Left cardiac atrium (tissue), 4 donors: ENCODE measurements at regions not wholly inside any gene's neighbourhood (a gene's known extent, or its start where the extent isn't known, plus 50 kb on each side); places are given as distances from the start of the nearest gene placed in this dataset.
A peak's percentile ranks its signal among the peaks of the same experiment; 100 is the strongest.

ENCODE experiments used
- ATAC-seq, 2 donors: fragments of 200-7000 bp; cut with Tn5 transposase; one replicate each; pipeline ENCODE4 v1.9.1; 2020; ENCODE audit warnings: mild to moderate bottlenecking in 2 of 2, moderate library complexity in 2 of 2
- DNase-seq: peaks from one replicate; pipeline ENCODE4 v3.0.0-alpha.2; 2020
- intact Hi-C, 2 donors: fragments of 100-400 bp; cut with DNase I; formaldehyde crosslinking; loops; one replicate each; pipeline versions ENCODE4 v1.14.1 to v1.15.1; 2022 to 2023
- donor health status: DM: no; HTN: yes; CAD: no.
- donor health status: DM: no; HTN: yes; CAD: no; lungs with severe emphysema.
- donor health status: DM: yes; HTN: yes; CAD: no.
- donor health status: Dilated cardiomyopathy.

DNA sequence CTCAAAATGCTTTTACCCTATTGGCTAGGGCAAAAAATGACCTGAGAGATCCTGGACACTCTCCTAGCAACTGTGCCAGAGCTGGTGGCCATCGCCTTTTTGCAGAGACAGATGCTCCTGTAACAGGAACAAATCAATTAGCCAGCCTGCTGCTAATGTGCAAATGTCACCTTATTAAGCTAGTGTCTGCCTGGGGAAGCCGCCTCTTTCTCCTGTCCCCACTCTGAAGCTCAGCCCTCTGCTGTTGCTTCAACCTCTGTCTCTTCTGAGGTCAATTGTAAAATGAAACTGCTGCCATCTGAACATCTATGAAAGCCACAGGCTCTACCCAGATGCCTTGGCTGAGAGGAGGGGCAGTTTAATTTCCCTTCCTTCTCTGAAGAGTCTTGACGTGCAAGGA, 85.5 kb upstream of the CACNA1E start:
- ATAC-seq = no peak
- intact Hi-C loops = no loop called here
- DNase-seq = no peak

DNA sequence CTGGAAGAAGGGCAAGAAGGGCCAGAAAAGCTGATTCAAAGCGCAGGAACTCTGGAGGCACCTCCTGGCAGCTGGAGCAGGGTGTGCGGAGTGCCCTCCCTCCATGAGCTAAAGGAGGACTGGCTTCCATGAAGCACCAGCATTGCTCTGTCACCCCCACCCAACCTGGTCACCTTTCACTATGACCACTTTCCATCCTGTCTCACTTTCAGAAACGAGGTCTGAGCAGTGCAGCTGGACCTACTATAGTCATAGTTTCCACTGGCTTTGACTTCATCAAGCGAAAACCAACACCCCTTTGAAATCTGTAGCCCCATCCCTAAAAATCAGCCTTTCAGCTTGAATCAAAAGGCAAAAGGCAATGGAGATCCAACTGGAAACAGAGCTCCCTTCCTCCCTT, 84.8 kb upstream of the CACNA1E start:
- no peak for ATAC-seq
- DNase-seq = no peak
- intact Hi-C loops = no loop called here

DNA sequence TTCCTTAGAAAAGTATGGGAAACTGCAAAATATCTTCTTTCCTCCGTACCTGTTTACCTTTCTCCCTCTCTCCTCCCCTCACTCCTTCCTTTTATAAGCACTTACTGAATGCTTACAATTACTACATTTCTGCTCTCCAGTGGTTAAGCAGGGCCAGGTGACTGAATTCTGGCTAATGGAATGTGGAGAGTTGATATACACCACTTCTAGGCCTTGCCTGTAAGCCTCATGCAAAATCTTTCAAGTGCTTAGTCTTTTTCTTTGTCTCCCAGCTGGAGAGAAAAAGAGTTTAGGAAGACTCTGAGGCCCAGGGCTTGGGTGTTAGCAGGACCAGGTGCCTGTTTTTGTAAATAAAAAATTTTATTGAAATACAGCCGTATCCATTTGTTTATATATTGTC, 77.7 kb upstream of the CACNA1E start:
- DNase-seq = no peak
- ATAC-seq = no peak
- intact Hi-C loops = no loop called here

DNA sequence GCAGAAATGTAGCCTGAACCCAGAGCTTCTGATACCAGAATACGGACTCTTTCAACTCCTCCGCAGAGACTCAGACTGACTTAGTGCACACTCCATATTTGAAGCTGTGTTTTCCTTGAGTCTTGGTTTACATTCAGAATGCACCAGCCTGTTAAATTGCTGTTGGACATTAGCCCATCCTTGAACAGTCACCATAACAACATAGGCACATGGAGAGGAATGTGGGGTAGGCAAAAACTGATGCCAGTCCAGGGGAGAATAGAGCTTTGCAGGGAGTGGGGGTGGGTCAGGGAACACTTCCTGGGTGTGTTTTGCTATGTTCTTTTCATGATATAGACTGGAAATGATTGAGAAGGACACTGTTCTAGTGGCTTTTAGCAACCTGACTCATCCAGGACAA, 76.3 kb upstream of the CACNA1E start:
- DNase-seq (no peak), ATAC-seq (no peak)
- intact Hi-C loops = no loop called here

DNA sequence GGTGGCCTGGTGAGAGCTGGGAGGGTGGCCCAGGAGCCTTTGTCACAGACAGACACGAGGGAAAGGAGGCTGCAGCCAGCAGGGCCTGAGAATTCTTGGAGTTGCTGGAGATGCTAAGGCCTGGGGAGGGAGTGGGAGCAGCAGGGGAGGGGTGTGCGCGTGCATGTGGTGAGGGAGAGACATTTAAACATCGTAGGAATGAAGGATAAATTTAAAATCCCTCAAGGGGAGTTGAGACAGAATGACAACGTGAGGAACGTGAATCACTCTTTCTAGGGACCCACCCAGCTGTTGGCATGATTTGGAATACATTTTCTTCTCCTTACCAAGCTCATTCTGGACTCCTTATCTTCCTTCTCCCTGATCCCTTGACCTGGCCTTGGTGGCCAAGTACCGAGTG, 73.3 kb upstream of the CACNA1E start:
- ATAC-seq (no peak), DNase-seq (no peak)
- intact Hi-C loops = no loop called here

DNA sequence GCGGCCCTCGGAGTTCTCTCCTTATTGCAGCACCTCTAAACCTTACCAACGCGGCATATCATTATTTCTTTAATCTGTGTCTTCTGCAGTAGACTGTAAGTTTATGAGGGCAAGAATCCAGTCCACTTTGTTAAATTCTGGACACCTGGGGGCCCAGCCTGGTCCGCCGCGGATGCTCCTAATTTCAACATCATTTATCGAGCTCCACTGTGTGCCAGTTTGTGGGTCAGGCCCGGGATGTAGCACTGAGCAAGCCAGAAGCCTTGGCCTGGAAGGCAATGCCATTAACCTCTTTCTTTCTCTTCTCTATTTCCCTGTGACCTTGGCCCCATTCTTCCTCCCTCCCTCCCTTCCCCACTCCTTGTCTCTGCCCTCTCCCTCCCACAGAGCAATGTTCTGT, 70.6 kb upstream of the CACNA1E start:
- intact Hi-C loops = no loop called here
- DNase-seq (no peak), ATAC-seq (no peak)

DNA sequence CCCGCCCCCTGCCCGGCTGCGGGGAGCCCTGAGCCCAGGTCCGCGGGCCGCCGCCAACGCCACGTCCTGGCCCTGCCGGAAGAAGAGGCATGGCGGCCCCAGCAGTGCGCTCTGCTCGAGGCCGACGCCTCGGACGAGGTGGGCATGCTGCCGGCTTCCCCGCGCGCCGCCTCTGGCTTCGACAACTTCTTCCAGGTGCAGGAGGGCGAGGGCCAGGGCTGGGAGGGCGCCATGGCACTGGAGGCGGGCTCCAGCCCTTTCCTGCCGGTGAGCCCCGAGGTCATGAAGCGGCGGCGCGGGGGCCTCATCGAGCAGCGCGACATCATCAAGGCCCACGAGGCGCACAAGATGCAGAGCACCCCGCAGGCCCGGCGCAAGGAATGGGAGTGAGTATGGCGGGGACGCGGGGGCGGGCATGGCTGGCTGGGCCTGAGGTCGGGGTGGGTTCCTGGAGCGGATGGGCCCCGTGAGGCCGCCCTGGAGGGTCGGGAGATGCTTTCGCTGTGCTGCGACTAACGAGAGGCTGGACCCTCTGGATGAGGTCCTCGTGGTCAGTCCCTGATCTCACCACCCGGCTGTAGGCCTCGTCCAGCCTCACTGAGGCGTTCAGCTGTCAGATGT, 70.0 kb upstream of the CACNA1E start:
- intact Hi-C loops = no loop called here
- DNase-seq (no peak), ATAC-seq (no peak)

DNA sequence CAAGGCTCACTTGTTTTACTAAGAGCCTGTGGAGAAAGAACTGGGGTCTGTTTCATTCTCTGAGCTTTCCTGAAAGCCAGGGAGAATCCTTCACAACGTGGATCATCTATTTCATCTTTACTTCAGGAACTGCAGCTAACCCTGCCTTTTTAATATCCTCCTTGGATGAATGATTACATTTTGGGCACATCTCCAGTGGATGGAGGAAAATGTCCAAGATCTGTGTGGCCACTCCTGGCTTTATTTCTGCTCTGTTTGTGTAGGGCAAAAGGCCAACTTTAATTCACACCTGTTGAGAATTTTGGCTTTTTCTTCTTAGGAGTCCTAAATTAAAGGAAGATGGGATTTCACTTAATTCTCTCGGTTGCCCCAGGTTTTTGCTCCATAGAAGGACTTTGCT, 69.5 kb upstream of the CACNA1E start:
- ATAC-seq (no peak), DNase-seq (no peak)
- intact Hi-C loops = no loop called here

DNA sequence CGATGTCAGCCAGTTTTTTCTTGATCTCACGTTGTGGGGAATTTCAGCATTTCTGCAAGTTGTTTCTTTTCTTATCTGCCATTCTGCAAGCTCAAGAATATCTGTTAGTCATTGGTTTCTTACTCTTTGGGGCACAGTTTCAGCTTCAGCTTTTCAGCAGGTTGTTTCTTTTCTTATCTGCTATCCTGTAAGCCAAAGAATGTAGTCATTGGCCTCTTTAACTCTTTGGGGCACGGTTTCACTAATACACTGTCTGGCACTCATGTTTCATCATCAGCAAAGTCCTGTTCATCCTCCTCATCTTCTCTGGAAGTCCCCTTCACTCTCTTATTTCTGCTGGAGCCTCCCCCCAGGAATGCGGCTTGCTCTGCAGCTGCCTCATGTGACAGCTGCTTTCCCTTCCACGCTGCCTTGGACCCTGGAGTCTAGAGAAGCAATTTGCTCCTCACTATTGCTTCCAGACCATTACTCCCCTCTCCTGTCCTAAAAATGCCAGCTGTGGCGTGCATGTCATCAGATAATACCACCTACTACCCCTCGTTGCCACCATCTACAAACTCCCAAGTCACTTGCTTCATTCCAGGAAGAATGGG, 67.0 kb upstream of the CACNA1E start:
- DNase-seq = no peak
- peak in 1 of 2 donors; percentile 17 for ATAC-seq
- intact Hi-C loops = no loop called here

DNA sequence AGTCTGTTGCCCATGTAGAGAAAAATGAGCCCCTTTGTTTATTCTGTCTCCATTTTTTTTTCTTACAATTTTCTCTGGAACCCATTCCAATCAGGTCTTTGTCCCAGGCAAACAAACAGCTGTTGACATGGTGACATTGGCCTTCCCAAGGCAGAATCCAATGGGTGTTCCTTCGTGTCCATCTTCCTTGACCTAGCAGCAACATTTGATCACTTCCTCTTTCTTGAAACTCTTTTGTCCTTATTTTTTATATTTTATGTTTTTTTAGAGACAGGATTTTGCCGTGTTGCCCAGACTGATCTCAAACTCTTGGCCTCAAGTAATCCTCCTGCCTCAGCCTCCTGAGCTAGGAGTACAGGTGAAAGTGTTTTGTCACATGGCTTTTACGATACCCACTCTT, 65.4 kb upstream of the CACNA1E start:
- ATAC-seq (no peak), DNase-seq (no peak)
- intact Hi-C loops = no loop called here

DNA sequence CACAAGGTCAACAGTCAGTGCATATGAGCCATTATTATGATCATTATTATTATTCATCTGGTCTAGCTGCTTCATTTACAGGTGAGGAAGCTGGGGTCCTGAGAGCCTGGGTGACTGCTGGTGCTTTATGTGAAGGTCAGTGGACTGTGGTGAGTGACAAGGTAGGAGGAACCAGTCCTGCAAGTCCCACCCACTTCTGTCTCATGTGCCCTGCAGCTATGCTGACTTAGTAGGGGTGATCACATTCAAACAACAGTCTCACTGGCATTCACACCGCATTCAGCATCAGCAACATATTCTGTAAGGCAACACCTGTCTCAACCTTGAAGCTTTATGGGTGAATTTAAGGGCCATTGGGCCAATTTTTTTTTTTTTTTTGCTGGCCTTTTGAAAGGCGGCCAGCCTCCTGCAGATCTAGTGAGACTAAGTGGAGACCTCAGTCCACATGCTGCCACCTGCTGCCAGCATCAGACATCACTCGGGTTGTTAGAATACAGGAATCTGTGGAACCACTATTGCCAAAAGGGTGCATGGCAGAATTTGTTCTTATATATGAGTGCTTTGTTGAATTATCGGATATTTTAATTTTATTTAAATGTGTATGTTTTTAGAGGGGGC, 59.9 kb upstream of the CACNA1E start:
- intact Hi-C loops = no loop called here
- DNase-seq = no peak
- peak in 1 of 2 donors; percentile 54 for ATAC-seq

DNA sequence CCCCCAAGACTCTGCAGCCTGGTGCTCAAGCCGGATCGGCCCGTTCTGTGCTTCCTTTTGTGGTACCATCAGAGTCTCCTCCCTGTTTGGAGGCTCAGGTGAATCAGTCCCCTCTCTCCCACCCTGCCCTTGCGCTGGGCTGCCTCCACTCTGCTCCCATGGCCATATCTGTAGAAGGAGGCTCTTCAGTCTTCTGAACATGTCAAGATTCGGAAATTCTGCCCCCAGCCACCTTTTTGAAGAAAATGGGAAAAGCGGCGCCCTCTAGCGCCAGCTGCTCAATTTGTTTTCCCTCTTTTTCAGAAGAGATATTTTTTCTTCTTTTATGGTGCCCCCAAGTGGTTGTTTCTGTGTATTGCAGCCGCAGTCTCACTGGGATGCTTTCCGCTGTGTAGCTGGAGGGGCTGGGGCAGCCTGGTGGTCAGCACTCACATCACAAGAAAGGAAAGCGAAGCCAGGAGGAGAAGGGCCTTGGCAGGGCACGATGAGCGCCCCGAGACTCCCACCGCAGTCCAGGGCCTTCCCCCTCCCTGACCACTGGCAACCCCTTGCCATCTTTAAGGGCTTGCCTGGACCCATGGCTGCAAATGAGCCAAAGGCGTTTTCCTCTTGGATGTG, 58.4 kb upstream of the CACNA1E start:
- DNase-seq = peak; percentile 66
- peak; percentile 20 to 48 for ATAC-seq
- intact Hi-C loops = loop anchor here (2.0 kb wide), 1 partner anchor 234 kb away; no protein-coding TSS in a partner anchor

DNA sequence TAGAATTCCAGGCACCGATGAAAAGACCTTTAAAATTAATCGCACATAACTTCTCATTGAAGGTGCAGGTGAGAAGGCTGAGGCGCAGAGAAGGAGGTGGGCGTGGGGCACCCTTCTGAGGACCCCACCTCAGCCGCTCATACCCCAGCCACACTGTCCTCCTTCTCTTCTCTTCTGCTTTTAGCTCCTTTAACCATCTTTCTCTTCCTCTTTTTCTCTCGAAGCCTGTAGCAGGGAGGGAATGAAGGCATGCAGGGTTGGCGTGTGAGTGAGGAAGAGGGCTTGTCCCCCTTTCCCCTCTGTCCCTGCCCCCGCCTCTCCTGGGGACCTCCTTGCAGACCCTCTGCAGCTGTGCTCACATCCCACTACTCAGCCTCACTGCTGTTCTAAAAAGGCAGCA, 57.8 kb upstream of the CACNA1E start:
- intact Hi-C loops = loop anchor here (2.0 kb wide), 1 partner anchor 235 kb away; no protein-coding TSS in a partner anchor

DNA sequence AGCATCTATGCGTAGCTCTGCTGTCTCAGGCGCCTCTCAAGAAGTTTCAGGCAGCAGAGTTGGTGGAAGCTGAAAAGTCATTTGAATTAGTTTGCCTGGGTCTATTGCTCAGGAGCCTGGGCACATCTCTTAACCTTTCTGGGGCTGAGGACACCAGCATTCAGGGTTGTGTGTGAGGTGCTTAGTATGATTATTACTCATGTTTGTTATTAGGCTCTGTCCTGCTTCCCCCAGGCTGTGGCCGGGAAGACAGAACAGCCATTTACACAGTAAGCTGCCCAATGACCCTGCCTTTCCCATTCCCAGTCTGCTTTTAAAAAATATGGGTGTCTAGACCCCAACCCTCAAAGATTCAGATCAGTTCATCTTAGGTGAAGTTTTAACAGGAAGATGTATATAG, 53.9 kb upstream of the CACNA1E start:
- intact Hi-C loops = no loop called here
- ATAC-seq (no peak), DNase-seq (no peak)

More for the DNA sequence above, 57.8 kb upstream of the CACNA1E start:
- DNase-seq = no peak
- ATAC-seq = no peak

DNA sequence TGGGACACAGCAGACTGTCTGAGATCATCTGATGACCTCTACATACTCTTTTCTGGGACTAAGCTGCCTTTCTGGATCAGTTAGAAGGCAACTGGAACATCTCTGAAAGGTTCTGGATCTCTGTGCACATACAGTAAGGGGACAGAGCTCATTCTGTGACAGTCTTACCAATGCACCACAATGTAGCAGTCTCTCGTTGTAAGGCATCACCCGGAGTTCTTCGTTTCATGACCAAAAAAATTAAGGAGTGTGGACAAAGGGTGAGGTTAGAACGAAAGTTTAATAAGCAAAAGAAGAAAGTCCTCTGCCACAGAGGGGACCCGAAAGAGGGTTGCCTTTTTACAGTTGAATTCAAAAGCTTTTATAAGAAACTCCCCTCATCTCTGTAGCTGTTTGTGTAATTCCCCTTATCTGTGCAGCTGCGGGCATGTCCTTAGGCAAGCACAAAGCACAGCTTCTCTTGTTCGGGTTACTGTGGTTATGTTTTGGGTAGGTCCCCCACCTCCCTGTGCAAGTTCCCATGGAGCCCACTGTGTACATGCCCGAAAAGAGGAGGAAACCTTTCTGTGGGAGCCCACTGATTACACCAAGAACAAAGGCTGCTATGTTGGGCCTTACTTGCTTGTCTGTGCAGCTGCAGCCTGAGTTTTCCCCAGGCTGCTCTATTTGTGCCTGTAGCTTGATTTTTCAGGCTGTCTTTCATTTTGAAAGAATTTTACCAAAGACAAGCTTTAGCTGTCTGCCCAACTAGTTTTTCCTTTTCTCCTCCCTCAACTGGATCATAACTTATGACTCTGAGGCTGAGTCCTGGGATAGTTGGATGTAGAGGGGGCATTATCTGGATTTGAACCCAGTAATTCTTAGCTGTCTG, 53.1 kb upstream of the CACNA1E start:
- ATAC-seq = no peak

More for the DNA sequence above, 53.1 kb upstream of the CACNA1E start:
- intact Hi-C loops = no loop called here
- DNase-seq = no peak
